Lower leg skin (tissue), 3 donors: ENCODE measurements at regions not wholly inside any gene's neighbourhood (a gene's known extent, or its start where the extent isn't known, plus 50 kb on each side); places are given as distances from the start of the nearest gene placed in this dataset.

ENCODE experiments used
- POLR2A ChIP-seq, 2 donors: fragments of 450-650 bp; IDR thresholded peaks; one replicate each; pipeline ENCODE4 v1.6.1; 2016 to 2017; ENCODE audit warnings: antibody characterized with exemption in 2 of 2, mild to moderate bottlenecking in 1 of 2, moderate library complexity in 1 of 2
- TF ChIP-seq, protein P1 (sequence below), 3 donors: fragments of 450-650 bp; IDR thresholded peaks; one replicate each; pipeline ENCODE4 v1.5.1; 2016; ENCODE audit warnings: antibody characterized with exemption in 3 of 3, mild to moderate bottlenecking in 3 of 3, moderate library complexity in 2 of 3

DNA sequence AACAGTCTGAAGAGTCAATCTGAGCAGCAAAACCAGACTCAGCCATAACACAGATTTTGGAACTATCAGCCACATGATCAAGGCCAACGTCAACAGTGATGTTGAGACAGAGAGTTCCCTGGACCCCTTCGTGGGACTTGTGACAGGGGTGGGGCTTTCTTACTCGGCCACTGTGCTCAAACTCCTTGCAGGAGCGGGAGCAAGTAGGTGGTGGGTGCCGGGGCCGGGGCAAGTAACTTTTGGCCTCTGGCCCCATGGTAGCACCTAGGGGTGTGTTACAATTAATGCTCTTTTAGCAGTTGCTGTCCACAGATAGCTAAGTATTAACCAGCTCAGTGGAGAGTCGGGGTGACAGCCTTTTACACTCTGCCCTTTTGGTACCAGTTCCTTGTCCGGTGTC, 384.4 kb downstream of the NUAK1 start:
- TF ChIP-seq, protein P1, sequence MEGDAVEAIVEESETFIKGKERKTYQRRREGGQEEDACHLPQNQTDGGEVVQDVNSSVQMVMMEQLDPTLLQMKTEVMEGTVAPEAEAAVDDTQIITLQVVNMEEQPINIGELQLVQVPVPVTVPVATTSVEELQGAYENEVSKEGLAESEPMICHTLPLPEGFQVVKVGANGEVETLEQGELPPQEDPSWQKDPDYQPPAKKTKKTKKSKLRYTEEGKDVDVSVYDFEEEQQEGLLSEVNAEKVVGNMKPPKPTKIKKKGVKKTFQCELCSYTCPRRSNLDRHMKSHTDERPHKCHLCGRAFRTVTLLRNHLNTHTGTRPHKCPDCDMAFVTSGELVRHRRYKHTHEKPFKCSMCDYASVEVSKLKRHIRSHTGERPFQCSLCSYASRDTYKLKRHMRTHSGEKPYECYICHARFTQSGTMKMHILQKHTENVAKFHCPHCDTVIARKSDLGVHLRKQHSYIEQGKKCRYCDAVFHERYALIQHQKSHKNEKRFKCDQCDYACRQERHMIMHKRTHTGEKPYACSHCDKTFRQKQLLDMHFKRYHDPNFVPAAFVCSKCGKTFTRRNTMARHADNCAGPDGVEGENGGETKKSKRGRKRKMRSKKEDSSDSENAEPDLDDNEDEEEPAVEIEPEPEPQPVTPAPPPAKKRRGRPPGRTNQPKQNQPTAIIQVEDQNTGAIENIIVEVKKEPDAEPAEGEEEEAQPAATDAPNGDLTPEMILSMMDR (IDR thresholded peaks at IDR 0.05) = no peak
- TF ChIP-seq POLR2A (IDR thresholded peaks at IDR 0.05) = no peak
